Fibroblast of peridontal ligament (primary cell): ENCODE measurements at regions not wholly inside any gene's neighbourhood (a gene's known extent, or its start where the extent isn't known, plus 50 kb on each side); places are given as distances from the start of the nearest gene placed in this dataset.

Experiments used
- DNase-seq: peaks from one replicate; pipeline ENCODE4 v3.0.0-alpha.2; 2010; ENCODE audit errors: extremely low read depth

DNA sequence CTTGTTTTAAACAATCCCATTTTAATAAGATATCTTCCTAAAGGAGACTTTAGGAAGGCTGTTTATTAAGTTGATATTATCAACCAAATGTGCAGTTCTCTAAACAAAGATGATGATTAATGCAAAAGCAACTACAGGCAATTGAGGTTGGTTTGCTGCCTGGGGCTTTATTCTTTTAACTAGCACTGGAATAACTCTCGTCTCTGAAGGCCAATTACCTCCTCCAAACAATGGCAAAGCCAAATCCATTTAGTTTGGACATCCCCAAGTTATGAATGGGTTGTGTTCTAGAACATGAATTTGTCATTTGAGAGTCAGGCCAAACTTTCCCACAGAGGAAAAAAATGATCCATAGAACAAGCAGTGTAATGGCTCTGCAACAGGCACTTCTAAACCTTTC is 114.1 kb downstream of the SLC16A9 start:
- no peak for DNase-seq

DNA sequence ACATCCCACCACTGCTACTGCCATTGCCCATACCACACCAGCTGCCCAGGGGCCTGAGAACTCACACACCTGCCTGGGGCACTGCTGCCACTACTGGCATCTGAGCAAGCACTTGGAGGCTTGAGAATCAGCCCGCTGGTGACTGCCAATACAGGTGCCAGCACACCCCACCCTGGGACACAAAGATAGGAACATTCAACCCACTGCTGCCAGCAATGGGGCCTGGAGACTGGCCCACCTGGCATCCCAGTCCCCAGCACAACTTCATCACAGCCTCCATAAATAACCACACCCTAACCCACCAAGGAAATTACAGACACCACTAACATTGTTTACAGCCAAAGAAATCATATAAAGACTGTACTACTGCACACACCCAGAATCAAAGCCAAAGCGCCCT is 115.9 kb downstream of the SLC16A9 start:
- no peak for DNase-seq

DNA sequence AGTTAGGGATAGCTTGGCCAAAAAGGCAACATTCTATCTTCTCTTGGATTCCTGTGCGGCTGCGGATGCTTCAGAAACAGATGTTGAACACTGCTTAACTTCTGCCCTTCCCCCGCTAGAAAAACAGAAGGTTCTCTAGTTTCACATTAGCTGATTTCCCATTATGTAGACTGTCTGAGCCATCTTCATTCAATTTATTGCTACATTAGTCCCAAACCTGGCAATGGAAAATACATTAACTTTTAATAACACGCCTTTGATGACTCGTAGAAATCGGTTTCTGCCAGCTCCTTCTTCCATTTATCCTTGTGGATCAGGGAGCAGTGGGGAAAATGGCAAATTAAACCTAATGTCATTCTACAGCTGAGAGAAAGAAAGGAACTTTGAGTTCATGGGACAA is 119.9 kb downstream of the SLC16A9 start:
- no peak for DNase-seq

GRCh38 chr10:59588791-59589190 is 120.9 kb downstream of the SLC16A9 start:
- no peak for DNase-seq

DNA sequence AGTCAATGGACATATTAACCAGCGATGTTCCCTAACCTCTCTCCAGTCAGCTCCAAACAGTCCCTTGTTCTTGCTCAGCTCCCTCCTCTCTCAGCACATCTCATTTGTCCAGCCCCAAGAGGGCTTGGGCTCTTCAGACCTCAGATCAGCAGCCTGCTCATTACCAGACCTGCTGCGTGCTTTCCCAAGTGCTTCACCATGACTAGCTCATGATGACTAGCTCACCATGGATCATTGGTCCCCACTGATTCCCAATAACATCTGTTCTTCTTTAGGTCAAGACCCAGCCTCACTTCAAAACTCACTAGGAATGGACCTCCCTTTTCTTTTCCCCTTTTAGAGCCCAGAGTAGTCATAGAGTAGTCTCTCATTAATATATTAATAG is 121.9 kb downstream of the SLC16A9 start:
- no peak for DNase-seq

DNA sequence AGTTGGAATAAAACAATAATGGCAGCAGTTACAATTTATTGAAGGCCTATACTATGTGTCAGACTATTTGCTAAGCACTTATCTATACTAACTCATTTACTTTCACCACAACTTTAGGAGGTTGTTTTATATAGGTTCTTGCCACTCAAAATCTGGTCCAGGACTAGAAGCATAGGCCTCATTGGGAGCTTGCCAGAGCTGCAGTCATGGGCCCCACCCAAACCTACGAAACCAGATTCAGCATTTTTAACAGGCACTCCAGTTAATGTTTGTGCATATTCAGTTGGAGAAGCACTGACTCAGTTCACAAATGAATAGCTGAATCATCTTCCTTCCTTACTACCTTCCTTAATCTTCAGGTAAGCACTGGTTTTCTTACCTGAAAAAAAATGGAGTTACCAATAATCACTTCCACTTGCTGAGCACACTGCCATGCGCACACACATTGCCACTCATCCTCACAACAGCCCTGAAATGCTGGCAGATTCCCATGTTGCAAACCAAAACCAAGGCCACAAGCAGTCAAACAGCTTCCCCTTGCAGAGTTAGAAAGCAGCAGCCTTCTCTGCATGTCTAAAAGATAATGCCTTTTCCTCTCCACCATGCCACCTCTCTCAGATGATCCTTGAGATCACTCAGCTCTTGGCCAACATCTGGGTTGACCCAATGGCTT is 122.4 kb downstream of the SLC16A9 start:
- no peak for DNase-seq

DNA sequence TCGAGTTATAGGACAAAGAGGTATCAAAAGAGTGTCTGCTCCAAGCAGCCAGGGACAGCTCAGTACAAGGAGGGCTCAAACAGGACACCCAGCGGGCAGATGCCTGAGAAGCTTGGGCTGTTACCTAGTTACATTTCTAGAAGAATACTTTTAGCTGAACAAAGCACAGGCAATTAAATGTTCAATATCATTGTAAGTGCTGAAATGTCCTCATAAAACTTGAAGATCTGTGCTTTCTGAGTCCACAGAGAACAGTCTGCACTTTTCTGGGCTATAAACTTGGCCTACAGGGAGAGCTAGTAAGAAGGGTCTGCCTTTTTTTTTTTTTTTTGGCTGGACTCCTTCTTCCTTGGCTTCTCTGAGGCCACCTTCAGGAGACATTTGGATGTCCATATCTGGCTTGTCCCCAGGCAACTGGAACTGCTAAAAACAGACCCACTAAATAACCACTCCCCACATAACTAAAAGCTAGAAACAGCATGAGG is 123.2 kb downstream of the SLC16A9 start:
- no peak for DNase-seq

GRCh38 chr10:59585046-59585700 is 124.5 kb downstream of the SLC16A9 start:
- DNase-seq = peak; percentile 17

GRCh38 chr10:59582780-59583179 is 126.9 kb downstream of the SLC16A9 start:
- no peak for DNase-seq

DNA sequence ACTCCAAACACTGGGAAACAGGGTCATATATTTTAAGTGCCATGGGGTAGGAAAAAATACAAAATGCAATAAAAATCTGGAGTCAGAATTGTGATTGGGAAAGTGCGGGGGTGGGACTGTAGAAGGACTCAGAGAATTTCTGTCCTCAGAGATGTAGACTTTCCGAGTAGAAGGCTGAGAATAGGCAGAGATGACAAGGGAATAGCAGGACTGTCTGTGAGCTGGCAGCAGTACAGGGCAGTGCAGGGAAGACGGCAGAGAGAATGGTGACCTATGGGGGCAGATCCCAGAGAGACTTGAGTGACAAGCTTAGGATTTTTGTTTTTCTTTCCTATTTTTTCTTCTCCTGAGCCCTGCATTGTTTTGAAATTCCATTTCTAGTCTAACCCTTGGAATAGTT is 127.6 kb downstream of the SLC16A9 start:
- no peak for DNase-seq

DNA sequence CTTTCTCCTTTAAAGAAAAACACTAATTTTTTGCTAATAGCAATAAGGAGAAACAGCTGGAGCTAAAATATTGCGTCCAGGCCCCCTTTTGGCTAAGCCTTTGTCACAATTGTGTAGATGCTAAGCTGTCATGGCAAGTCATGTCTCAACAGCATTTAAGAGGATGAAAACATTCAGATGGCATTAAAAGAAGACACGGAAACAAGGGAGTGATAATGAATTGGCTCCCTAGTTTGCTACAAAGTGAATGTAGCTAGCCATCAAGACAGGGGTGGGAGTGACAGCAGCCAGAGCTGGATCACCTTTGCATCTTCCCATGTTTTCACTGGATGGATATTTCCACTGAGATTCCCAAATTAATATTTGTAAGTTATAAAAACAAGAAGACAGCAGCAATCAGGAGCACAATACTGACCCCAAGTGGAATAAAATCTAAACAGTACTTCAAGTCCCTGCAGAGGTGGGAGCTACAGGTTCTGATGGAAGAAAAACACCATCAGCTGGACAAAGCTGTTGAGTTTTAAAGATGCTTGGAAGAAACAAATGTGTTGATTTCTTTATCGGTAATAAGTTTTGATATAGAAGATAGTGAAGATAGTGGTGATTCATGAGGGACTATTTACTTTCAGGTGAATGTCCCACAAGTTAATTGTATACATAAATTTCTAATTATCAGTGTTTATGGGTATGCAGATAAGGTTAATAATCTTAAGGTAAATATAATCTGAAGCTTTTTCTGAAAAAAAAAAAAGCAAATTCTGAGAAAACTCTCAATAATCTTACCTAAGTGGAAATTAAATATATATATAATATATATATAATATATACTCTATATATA is 129.4 kb downstream of the SLC16A9 start:
- peak; percentile 61 for DNase-seq

- DNase-seq = no peak
Measured at GRCh38 chr10:59578741-59579140, 130.9 kb downstream of the SLC16A9 start.

DNA sequence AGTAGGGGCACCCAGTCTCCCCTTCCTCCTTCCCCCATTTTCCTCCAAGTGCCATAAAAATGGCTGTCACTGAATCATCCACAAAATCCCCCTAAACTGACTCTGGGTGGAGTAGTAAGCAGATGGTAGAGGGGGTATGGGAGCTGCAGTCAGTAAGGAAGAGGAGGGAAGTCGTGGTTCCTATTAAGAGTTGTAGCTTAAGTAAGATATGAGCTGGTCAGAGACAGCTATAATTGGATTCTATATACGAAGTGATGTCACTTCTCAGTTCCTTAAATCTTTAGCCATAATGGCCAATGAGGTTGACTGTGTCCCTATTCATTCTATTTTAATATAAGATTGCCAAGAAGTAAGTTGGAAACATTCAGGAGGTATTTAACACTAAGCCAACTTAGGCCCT is 131.7 kb downstream of the SLC16A9 start:
- no peak for DNase-seq

- DNase-seq = no peak
Measured at GRCh38 chr10:59575269-59575668, 134.4 kb downstream of the SLC16A9 start.

DNA sequence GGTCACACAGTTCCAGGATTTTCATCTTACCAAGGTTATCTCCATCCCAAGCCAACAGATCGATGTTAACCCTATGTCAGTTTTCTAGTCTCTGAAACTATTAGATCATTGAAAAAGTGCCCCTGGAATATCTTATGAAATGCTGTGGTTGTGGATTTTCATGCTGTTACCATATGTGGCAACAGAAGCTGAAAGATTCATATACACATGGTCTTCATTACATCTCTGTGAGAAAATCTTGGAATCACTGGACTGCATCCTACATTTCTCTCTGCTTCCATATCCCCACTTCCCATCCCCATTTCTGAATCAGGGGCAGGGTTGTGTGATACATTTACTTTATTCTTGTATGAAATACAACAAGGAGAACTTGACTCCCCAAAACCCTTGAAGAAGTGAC is 146.1 kb downstream of the SLC16A9 start:
- DNase-seq = peak; percentile 60

GRCh38 chr10:59562126-59562525 is 147.5 kb downstream of the SLC16A9 start:
- DNase-seq = no peak

DNA sequence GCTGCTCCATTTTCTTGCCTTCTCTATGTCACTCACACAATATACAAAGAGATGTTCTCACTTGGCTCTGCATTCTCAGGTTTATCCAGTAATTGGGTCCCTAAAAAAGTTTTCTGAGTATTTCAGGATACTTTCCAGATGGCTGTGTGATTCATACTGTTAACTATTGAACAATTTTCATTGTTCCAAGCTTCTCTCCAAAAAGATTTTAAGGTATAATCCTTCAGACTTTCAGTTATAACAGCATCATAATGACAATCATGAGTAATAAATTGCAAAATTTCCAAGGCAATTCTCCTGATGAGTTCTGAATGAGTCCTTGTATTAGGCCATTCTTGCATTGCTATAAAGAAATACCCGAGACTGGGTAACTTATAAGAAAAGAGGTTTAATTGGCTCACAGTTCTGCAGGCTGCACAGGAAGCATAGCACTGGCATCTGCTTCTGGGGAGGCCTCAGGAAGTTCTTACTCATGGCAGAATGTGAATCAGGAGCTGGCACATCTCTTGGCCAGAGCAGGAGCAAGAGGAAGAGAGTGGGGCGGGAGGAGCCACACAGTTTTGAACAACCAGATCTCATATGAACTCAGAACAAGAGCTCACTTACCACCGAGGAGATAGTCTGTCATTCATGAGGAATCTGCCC is 148.1 kb downstream of the SLC16A9 start:
- DNase-seq = peak; percentile 19

- DNase-seq = no peak
Measured at GRCh38 chr10:59560990-59561389, 148.7 kb downstream of the SLC16A9 start.

DNA sequence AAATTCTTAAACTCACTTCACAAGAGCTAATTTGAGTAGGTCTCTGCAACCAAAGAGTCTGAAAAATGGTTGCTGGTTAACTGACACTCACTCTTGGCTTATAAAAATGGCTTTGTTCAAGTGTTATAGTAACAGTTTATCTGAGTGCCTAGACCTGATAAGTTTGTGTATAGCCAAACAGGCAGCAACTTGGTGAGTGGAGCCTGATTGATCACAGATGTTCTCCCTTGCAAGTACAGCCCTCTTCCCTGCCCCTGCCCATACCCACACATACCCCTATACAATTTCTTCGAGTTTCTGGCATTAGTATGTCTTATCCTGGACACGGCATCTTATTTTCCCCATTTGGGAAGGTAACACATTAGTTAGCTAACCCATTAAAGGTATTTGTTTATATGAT is 149.5 kb downstream of the SLC16A9 start:
- DNase-seq = no peak

DNA sequence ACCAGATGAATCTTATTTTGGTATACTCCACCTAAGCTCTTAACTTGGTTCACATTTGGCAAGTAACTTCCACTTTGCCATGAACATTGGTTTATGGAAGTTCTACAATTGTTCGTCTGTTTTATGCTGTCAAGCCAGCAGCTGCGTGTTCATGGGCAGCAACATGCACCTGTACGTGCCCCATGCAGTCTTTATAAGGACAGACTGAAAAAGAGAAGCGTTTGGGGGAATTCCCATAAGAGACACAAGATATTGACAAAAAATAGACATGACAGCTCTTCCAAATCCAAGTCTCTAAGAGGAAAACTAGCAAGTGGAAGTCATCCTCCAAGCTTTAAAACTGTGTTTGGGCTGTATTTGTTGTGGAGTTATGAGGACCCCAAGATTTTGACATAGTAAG is 151.6 kb downstream of the SLC16A9 start:
- DNase-seq = no peak

DNA sequence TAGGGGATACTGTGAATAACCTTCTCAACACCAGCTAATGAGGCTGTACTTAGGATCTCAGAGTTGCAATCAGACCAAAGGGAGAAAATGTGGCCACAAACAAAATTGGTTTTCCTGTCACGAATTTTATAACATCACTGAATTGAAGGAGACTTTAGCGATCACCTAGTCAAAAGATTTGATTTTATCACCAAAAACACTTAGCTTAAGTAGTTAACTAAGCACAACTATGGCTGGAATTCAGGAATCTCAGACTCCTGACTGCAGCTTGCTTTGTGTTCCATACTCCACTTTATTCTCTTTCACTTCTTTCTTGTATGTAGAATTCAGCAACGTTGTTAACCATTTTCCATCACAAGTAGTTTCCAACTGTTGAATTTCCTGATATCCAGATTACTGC is 152.0 kb downstream of the SLC16A9 start:
- no peak for DNase-seq

- no peak for DNase-seq
Measured at GRCh38 chr10:59557052-59557451, 152.6 kb downstream of the SLC16A9 start.
